ENCODE measurements at regions not wholly inside any gene's neighbourhood (a gene's known extent, or its start where the extent isn't known, plus 50 kb on each side); places are given as distances from the start of the nearest gene placed in this dataset.

DNA sequence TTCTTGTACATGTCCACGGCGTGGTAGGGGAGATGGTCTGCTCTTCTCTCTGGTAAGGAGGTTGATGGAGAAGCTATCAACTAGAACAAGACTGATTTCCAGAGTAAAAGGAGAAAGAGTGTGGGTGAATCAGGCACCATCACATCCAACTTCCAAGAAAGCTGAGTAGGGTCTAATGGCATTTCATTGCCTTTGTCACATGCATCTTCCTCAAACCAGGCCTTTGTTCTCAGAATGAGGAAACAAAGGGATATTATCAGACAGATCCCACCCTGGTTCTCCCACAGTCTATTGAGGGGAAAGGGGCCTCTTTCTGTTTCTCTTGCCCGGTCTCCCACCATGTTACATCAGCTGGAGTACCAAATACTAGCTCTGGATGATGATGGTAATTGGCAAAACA, 160.2 kb upstream of the RBPJ start:
- TF ChIP-seq, protein P1, sequence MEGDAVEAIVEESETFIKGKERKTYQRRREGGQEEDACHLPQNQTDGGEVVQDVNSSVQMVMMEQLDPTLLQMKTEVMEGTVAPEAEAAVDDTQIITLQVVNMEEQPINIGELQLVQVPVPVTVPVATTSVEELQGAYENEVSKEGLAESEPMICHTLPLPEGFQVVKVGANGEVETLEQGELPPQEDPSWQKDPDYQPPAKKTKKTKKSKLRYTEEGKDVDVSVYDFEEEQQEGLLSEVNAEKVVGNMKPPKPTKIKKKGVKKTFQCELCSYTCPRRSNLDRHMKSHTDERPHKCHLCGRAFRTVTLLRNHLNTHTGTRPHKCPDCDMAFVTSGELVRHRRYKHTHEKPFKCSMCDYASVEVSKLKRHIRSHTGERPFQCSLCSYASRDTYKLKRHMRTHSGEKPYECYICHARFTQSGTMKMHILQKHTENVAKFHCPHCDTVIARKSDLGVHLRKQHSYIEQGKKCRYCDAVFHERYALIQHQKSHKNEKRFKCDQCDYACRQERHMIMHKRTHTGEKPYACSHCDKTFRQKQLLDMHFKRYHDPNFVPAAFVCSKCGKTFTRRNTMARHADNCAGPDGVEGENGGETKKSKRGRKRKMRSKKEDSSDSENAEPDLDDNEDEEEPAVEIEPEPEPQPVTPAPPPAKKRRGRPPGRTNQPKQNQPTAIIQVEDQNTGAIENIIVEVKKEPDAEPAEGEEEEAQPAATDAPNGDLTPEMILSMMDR (IDR thresholded peaks at IDR 0.05) = no peak
- no peak for TF ChIP-seq JUN (IDR thresholded peaks at IDR 0.05)
- TF ChIP-seq ZC3H11A (IDR thresholded peaks at IDR 0.05) = no peak
- no peak for TF ChIP-seq ZFP36 (IDR thresholded peaks at IDR 0.05; ENCODE audit: borderline replicate concordance, partially characterized antibody)
- TF ChIP-seq, protein P2, sequence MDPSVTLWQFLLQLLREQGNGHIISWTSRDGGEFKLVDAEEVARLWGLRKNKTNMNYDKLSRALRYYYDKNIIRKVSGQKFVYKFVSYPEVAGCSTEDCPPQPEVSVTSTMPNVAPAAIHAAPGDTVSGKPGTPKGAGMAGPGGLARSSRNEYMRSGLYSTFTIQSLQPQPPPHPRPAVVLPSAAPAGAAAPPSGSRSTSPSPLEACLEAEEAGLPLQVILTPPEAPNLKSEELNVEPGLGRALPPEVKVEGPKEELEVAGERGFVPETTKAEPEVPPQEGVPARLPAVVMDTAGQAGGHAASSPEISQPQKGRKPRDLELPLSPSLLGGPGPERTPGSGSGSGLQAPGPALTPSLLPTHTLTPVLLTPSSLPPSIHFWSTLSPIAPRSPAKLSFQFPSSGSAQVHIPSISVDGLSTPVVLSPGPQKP (IDR thresholded peaks at IDR 0.05; ENCODE audit: low read depth, low read length) = no peak
- no peak for TF ChIP-seq EP300 (IDR thresholded peaks at IDR 0.05)
